ENCODE measurements at regions not wholly inside any gene's neighbourhood (a gene's known extent, or its start where the extent isn't known, plus 50 kb on each side); places are given as distances from the start of the nearest gene placed in this dataset.
A peak's percentile ranks its signal among the peaks of the same experiment; 100 is the strongest.

DNA sequence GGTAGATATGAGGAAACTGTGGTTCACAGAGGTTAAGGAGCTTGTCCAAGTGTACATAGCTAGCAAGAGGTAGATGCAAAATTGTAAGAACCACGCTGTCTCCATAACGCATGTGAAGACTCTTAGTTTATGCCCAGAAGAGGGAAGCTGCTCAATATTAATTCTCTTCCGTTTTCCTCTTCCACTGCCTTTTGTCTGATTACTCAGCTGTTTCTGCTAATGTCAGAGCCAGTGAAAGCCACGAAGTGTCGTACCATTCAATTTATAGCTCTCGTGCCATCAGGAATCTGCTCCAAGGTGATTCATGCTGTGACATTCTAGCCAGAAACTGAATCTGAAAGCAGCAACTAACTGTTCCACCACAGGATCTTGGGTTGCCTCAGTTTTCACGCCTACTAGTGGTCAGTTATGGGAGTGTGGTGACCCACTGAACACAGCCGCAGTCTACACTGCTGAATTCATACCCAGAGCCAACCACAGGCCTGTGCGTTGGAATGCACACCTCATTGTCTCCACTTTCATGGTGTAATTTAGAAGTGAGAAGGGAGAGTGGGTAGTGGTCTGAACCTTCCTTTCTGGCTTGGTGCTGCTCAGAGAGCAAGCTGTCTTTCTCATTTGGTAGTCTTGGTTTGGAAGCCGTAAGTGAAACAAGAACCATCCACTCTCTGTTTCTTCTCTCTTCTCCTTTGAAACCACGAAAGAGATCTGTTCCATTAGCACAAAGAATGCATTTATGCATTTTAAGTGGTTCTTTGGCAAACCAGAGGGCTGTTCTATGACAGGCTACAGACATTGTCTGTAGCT lies 74.2 kb upstream of the NAP1L1 start:
- Histone ChIP-seq H3K4me3 (ENCODE audit: low read depth in 1 of 5, low read length in 5 of 5) (peak overlapping the region; percentile 18 to 54 (median 45)), H3K27ac (ENCODE audit: low read depth, low read length) (no peak overlapping the region), H3K27me3 (ENCODE audit: control insufficient read depth in 5 of 5, insufficient read depth in 4 of 5, low read length in 5 of 5) (no peaks in the 10 kb centered on the region), H3K9me3 (ENCODE audit: control insufficient read depth in 5 of 5, low read length in 5 of 5) (no peaks in the 10 kb centered on the region), H3K4me1 (ENCODE audit: control insufficient read depth in 5 of 5, insufficient read depth in 5 of 5, low read length in 5 of 5) (peaks cover 0 to 4% (median 0%) of the 10 kb centered on the region in 5 donors), H3K36me3 (ENCODE audit: control insufficient read depth in 5 of 5, insufficient read depth in 5 of 5, low read length in 5 of 5) (no peaks in the 10 kb centered on the region), H3K9ac (ENCODE audit: low read length in 5 of 5) (peak overlapping the region in 1 of 5 donors; percentile 39)

DNA sequence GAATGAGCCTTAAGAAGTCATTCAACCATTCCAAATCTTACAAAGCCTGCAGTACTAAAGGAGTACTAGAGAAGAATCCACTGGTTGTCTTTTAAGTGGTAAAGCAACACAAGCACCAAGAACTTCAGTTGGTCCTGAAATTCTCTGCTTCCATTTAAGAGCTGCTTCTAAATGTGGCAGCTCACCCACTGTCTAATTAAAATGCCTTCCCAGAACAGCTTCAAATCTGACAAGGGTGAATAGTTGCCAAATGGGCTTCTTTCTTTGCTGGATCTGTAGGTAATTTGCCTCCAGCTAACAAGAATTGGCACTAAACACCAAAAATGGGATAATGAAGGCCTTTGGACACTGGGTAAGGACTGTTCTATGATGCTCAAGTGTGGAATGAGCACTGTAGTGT lies 72.2 kb upstream of the NAP1L1 start:
- Histone ChIP-seq H3K4me3 (ENCODE audit: low read depth in 1 of 5, low read length in 5 of 5) (no peak overlapping the region), H3K9ac (ENCODE audit: low read length in 5 of 5) (no peak overlapping the region), H3K27ac (ENCODE audit: low read depth, low read length) (no peak overlapping the region), H3K27me3 (ENCODE audit: control insufficient read depth in 5 of 5, insufficient read depth in 4 of 5, low read length in 5 of 5) (no peaks in the 10 kb centered on the region), H3K36me3 (ENCODE audit: control insufficient read depth in 5 of 5, insufficient read depth in 5 of 5, low read length in 5 of 5) (no peaks in the 10 kb centered on the region), H3K4me1 (ENCODE audit: control insufficient read depth in 5 of 5, insufficient read depth in 5 of 5, low read length in 5 of 5) (peaks cover 0 to 4% (median 0%) of the 10 kb centered on the region in 5 donors), H3K9me3 (ENCODE audit: control insufficient read depth in 5 of 5, low read length in 5 of 5) (peaks cover 0 to 2% (median 0%) of the 10 kb centered on the region in 5 donors)

DNA sequence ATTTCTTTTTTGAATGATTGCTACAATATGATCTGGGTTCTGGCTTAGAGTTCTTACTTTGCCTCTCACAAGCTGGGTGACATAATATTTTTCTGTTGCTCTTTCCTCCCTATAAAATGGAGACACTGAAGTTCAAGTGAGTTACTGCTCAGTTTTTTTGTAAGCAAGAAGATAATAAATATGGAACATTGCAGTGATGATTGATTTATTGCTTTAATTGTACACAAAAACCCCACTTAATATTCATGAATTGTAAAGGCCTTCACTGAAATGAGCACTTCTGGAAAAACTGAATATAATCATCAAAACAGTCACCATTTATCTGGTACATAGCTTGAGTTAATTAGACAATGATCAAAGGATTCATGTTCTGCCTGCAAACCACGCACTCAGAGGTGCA lies 71.8 kb upstream of the NAP1L1 start:
- no peak overlapping the region for H3K9ac ChIP-seq (ENCODE audit: low read length in 5 of 5)
- H3K4me1 ChIP-seq (ENCODE audit: control insufficient read depth in 5 of 5, insufficient read depth in 5 of 5, low read length in 5 of 5) = peaks cover 0 to 4% (median 0%) of the 10 kb centered on the region in 5 donors
- H3K27ac ChIP-seq (ENCODE audit: low read depth, low read length) = no peak overlapping the region
- no peaks in the 10 kb centered on the region for H3K27me3 ChIP-seq (ENCODE audit: control insufficient read depth in 5 of 5, insufficient read depth in 4 of 5, low read length in 5 of 5)
- H3K9me3 ChIP-seq (ENCODE audit: control insufficient read depth in 5 of 5, low read length in 5 of 5) = peaks cover 0 to 2% (median 0%) of the 10 kb centered on the region in 5 donors
- H3K4me3 ChIP-seq (ENCODE audit: low read depth in 1 of 5, low read length in 5 of 5) = no peak overlapping the region
- no peaks in the 10 kb centered on the region for H3K36me3 ChIP-seq (ENCODE audit: control insufficient read depth in 5 of 5, insufficient read depth in 5 of 5, low read length in 5 of 5)

GRCh38 chr12:76155157-76155670 lies 70.7 kb upstream of the NAP1L1 start:
- no peak overlapping the region for H3K27ac ChIP-seq (ENCODE audit: low read depth, low read length)
- H3K9me3 ChIP-seq (ENCODE audit: control insufficient read depth in 5 of 5, low read length in 5 of 5) = peaks cover 0 to 2% (median 0%) of the 10 kb centered on the region in 5 donors
- no peaks in the 10 kb centered on the region for H3K36me3 ChIP-seq (ENCODE audit: control insufficient read depth in 5 of 5, insufficient read depth in 5 of 5, low read length in 5 of 5)

GRCh38 chr12:76153616-76154015 lies 69.1 kb upstream of the NAP1L1 start:
- no peak overlapping the region for H3K4me3 ChIP-seq (ENCODE audit: low read depth in 1 of 5, low read length in 5 of 5)
- H3K27ac ChIP-seq (ENCODE audit: low read depth, low read length) = no peak overlapping the region
- no peaks in the 10 kb centered on the region for H3K27me3 ChIP-seq (ENCODE audit: control insufficient read depth in 5 of 5, insufficient read depth in 4 of 5, low read length in 5 of 5)
- H3K4me1 ChIP-seq (ENCODE audit: control insufficient read depth in 5 of 5, insufficient read depth in 5 of 5, low read length in 5 of 5) = peaks cover 0 to 4% (median 0%) of the 10 kb centered on the region in 5 donors
- no peak overlapping the region for H3K9ac ChIP-seq (ENCODE audit: low read length in 5 of 5)
- peaks cover 0 to 2% (median 0%) of the 10 kb centered on the region in 5 donors for H3K9me3 ChIP-seq (ENCODE audit: control insufficient read depth in 5 of 5, low read length in 5 of 5)
- no peaks in the 10 kb centered on the region for H3K36me3 ChIP-seq (ENCODE audit: control insufficient read depth in 5 of 5, insufficient read depth in 5 of 5, low read length in 5 of 5)

More at GRCh38 chr12:76155157-76155670, 70.7 kb upstream of the NAP1L1 start:
- H3K4me3 ChIP-seq (ENCODE audit: low read depth in 1 of 5, low read length in 5 of 5) = no peak overlapping the region
- H3K4me1 ChIP-seq (ENCODE audit: control insufficient read depth in 5 of 5, insufficient read depth in 5 of 5, low read length in 5 of 5) = peaks cover 0 to 4% (median 0%) of the 10 kb centered on the region in 5 donors
- no peak overlapping the region for H3K9ac ChIP-seq (ENCODE audit: low read length in 5 of 5)
- H3K27me3 ChIP-seq (ENCODE audit: control insufficient read depth in 5 of 5, insufficient read depth in 4 of 5, low read length in 5 of 5) = no peaks in the 10 kb centered on the region

DNA sequence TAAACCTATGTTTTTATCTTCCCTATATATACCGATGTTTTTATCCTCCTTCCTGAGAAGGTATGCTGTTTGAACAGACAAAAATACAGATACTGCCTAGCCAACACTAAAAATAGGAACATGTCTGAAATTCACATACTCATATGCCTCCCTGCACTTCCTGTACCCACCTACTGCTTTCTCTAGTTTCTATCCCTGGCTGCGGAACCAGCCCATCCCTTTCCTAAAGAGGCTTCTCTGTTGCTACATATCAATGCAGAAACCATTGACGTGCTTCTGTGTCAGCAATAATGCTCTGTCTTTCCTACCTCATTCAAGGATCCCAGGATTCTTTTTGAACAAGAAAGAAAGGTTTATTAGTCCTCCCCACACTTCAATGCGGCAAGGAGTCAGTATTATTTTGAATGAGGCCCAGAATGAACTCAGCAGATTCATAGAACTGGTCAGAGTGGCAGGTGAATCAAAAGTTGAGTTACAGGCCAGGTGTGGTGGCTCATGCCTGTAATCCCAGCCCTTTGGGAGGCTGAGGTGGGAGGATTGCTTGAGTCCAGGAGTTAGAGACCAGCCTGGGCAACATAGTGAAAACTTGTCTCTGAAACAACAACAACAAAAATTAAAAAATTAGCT lies 67.8 kb upstream of the NAP1L1 start:
- Histone ChIP-seq H3K4me3 (ENCODE audit: low read depth in 1 of 5, low read length in 5 of 5) (no peak overlapping the region), H3K9me3 (ENCODE audit: control insufficient read depth in 5 of 5, low read length in 5 of 5) (peaks cover 0 to 2% (median 0%) of the 10 kb centered on the region in 5 donors), H3K9ac (ENCODE audit: low read length in 5 of 5) (no peak overlapping the region), H3K27me3 (ENCODE audit: control insufficient read depth in 5 of 5, insufficient read depth in 4 of 5, low read length in 5 of 5) (no peaks in the 10 kb centered on the region), H3K36me3 (ENCODE audit: control insufficient read depth in 5 of 5, insufficient read depth in 5 of 5, low read length in 5 of 5) (no peaks in the 10 kb centered on the region), H3K27ac (ENCODE audit: low read depth, low read length) (no peak overlapping the region), H3K4me1 (ENCODE audit: control insufficient read depth in 5 of 5, insufficient read depth in 5 of 5, low read length in 5 of 5) (no peaks in the 10 kb centered on the region)

GRCh38 chr12:76144245-76144549 lies 59.7 kb upstream of the NAP1L1 start:
- no peak overlapping the region for H3K27ac ChIP-seq (ENCODE audit: low read depth, low read length)

DNA sequence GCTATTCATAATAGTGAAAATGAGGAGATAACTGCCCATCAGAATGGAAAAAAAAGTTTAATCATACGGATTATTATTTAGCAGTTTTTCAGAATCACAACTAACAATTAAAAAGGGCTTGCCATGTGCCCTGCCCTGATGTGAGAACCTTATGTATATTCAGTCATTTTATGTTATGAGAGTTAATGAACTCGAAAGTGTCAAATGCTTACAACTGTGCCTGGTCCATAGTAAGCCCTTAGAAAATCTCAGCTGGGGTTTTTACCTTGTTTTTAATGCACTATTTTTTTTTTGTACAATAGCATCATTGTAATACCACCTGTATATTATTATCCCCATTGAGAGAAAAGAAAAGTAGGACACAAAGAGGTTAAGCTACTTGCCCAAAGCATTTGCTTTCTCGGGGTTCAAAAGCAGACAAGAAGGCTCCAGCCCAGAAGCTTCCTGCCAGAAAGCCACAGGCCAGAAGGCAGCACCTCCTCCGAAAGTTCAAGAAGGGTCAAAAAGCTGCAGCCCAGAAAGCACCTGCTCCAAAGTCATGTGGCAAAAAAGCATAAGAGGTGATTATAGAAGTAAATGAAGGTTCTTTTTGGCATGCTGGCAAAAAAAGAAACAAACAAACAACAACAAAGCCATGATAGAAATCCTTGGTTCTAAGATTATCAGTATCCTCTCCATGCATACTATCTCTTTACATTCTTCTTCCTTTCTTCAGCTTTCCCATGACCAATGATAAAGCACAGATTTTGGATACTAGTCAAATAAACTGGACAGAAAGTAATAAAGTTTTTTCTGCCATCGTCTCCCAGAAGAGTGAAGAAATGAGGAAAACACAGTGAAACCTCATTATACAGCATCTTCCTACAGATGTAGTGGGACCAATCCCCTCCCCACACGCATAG lies 59.1 kb upstream of the NAP1L1 start:
- Histone ChIP-seq H3K27ac (ENCODE audit: low read depth, low read length) (no peak overlapping the region), H3K4me3 (ENCODE audit: low read depth in 1 of 5, low read length in 5 of 5) (no peak overlapping the region), H3K27me3 (ENCODE audit: control insufficient read depth in 5 of 5, insufficient read depth in 4 of 5, low read length in 5 of 5) (no peaks in the 10 kb centered on the region), H3K9me3 (ENCODE audit: control insufficient read depth in 5 of 5, low read length in 5 of 5) (peaks cover 0 to 2% (median 0%) of the 10 kb centered on the region in 5 donors), H3K36me3 (ENCODE audit: control insufficient read depth in 5 of 5, insufficient read depth in 5 of 5, low read length in 5 of 5) (no peaks in the 10 kb centered on the region), H3K9ac (ENCODE audit: low read length in 5 of 5) (no peak overlapping the region), H3K4me1 (ENCODE audit: control insufficient read depth in 5 of 5, insufficient read depth in 5 of 5, low read length in 5 of 5) (no peaks in the 10 kb centered on the region)

More at GRCh38 chr12:76144245-76144549, 59.7 kb upstream of the NAP1L1 start:
- Histone ChIP-seq H3K9ac (ENCODE audit: low read length in 5 of 5) (no peak overlapping the region), H3K4me1 (ENCODE audit: control insufficient read depth in 5 of 5, insufficient read depth in 5 of 5, low read length in 5 of 5) (no peaks in the 10 kb centered on the region), H3K4me3 (ENCODE audit: low read depth in 1 of 5, low read length in 5 of 5) (no peak overlapping the region), H3K27me3 (ENCODE audit: control insufficient read depth in 5 of 5, insufficient read depth in 4 of 5, low read length in 5 of 5) (no peaks in the 10 kb centered on the region), H3K9me3 (ENCODE audit: control insufficient read depth in 5 of 5, low read length in 5 of 5) (no peaks in the 10 kb centered on the region), H3K36me3 (ENCODE audit: control insufficient read depth in 5 of 5, insufficient read depth in 5 of 5, low read length in 5 of 5) (no peaks in the 10 kb centered on the region)

DNA sequence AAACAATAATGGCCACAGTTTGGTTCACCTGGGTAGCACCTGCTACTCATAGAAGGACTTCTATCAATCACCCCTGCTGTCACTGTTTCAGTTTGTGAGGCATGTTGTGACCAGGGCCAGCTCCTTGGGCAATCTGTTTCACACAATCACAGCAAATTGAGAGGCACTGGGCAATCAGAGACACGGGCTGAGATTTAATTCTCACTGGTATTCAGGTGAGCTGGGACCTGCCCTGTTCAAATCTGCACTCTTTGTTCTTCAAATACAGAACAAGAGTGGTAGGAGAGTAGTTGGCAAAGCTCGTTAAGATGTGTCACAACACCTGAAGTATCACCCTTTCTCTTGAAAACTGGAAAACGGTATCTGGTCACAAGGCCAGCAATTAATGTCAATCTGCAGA lies 57.8 kb upstream of the NAP1L1 start:
- Histone ChIP-seq H3K4me3 (ENCODE audit: low read depth in 1 of 5, low read length in 5 of 5) (no peak overlapping the region), H3K27me3 (ENCODE audit: control insufficient read depth in 5 of 5, insufficient read depth in 4 of 5, low read length in 5 of 5) (no peaks in the 10 kb centered on the region), H3K4me1 (ENCODE audit: control insufficient read depth in 5 of 5, insufficient read depth in 5 of 5, low read length in 5 of 5) (no peaks in the 10 kb centered on the region), H3K27ac (ENCODE audit: low read depth, low read length) (no peak overlapping the region), H3K9ac (ENCODE audit: low read length in 5 of 5) (no peak overlapping the region), H3K9me3 (ENCODE audit: control insufficient read depth in 5 of 5, low read length in 5 of 5) (peaks cover 0 to 15% (median 4%) of the 10 kb centered on the region in 5 donors), H3K36me3 (ENCODE audit: control insufficient read depth in 5 of 5, insufficient read depth in 5 of 5, low read length in 5 of 5) (no peaks in the 10 kb centered on the region)
